Stimulated activated naive CD8-positive, alpha-beta T cell treated with anti-CD3 and anti-CD28 coated beads, Interleukin-15, Interleukin-2, amounts not matched to agents 100 ng/mL and 50 ng/mL, for 24 hours (primary cell): ENCODE measurements at regions not wholly inside any gene's neighbourhood (a gene's known extent, or its start where the extent isn't known, plus 50 kb on each side); places are given as distances from the start of the nearest gene placed in this dataset.

Experiments used
- H3K27ac Mint-ChIP-seq: one replicate; pipeline ENCODE4 v1.8.0; 2021; ENCODE audit warnings: mild to moderate bottlenecking, mixed read lengths
- H3K27me3 Mint-ChIP-seq: one replicate; pipeline ENCODE4 v1.8.0; 2021; ENCODE audit warnings: mixed read lengths
- H3K36me3 Mint-ChIP-seq: one replicate; pipeline ENCODE4 v1.8.0; 2021; ENCODE audit warnings: low read depth, mixed read lengths
- H3K4me1 Mint-ChIP-seq: one replicate; pipeline ENCODE4 v1.8.0; 2021; ENCODE audit warnings: low read depth, mixed read lengths
- H3K4me3 Mint-ChIP-seq: one replicate; pipeline ENCODE4 v1.8.0; 2021; ENCODE audit warnings: mild to moderate bottlenecking, mixed read lengths
- H3K9me3 Mint-ChIP-seq: one replicate; pipeline ENCODE4 v1.8.0; 2021; ENCODE audit warnings: mixed read lengths

- no peak overlapping the region for H3K4me3 Mint-ChIP-seq
- no peaks in the 10 kb centered on the region for H3K4me1 Mint-ChIP-seq
- H3K27ac Mint-ChIP-seq, result no peak overlapping the region
- H3K36me3 Mint-ChIP-seq, result no peaks in the 10 kb centered on the region
- H3K27me3 Mint-ChIP-seq, result no peaks in the 10 kb centered on the region
- no peaks in the 10 kb centered on the region for H3K9me3 Mint-ChIP-seq
These were observed 265.4 kb upstream of the LMCD1 start for GRCh38 chr3:8236264-8236663.

GRCh38 chr3:8237893-8238292 is 263.7 kb upstream of the LMCD1 start:
- Mint-ChIP-seq H3K36me3 (no peaks in the 10 kb centered on the region), H3K4me1 (no peaks in the 10 kb centered on the region), H3K9me3 (peaks cover 6% of the 10 kb centered on the region), H3K4me3 (no peak overlapping the region), H3K27ac (no peak overlapping the region), H3K27me3 (no peaks in the 10 kb centered on the region)

- Mint-ChIP-seq H3K36me3 (no peaks in the 10 kb centered on the region), H3K27me3 (no peaks in the 10 kb centered on the region), H3K27ac (no peak overlapping the region), H3K9me3 (peaks cover 11% of the 10 kb centered on the region), H3K4me3 (no peak overlapping the region), H3K4me1 (no peaks in the 10 kb centered on the region)
These were observed 263.2 kb upstream of the LMCD1 start for GRCh38 chr3:8238432-8238831.

GRCh38 chr3:8239095-8239494 is 262.5 kb upstream of the LMCD1 start:
- Mint-ChIP-seq H3K4me1 (no peaks in the 10 kb centered on the region), H3K9me3 (peaks cover 15% of the 10 kb centered on the region), H3K27me3 (no peaks in the 10 kb centered on the region), H3K4me3 (no peak overlapping the region), H3K36me3 (no peaks in the 10 kb centered on the region), H3K27ac (no peak overlapping the region)

GRCh38 chr3:8239718-8240695 is 261.6 kb upstream of the LMCD1 start:
- no peak overlapping the region for H3K27ac Mint-ChIP-seq
- peaks cover 15% of the 10 kb centered on the region for H3K9me3 Mint-ChIP-seq
- H3K36me3 Mint-ChIP-seq, result no peaks in the 10 kb centered on the region
- H3K27me3 Mint-ChIP-seq, result no peaks in the 10 kb centered on the region
- H3K4me3 Mint-ChIP-seq, result no peak overlapping the region
- no peaks in the 10 kb centered on the region for H3K4me1 Mint-ChIP-seq

- no peaks in the 10 kb centered on the region for H3K36me3 Mint-ChIP-seq
- H3K4me3 Mint-ChIP-seq, result no peak overlapping the region
- peaks cover 15% of the 10 kb centered on the region for H3K9me3 Mint-ChIP-seq
- H3K27ac Mint-ChIP-seq, result no peak overlapping the region
- no peaks in the 10 kb centered on the region for H3K4me1 Mint-ChIP-seq
- H3K27me3 Mint-ChIP-seq, result peaks cover 10% of the 10 kb centered on the region
These were observed 255.6 kb upstream of the LMCD1 start for GRCh38 chr3:8246070-8246469.

- no peak overlapping the region for H3K4me3 Mint-ChIP-seq
- no peaks in the 10 kb centered on the region for H3K36me3 Mint-ChIP-seq
- H3K9me3 Mint-ChIP-seq, result peaks cover 3% of the 10 kb centered on the region
- H3K27ac Mint-ChIP-seq, result no peak overlapping the region
- peaks cover 13% of the 10 kb centered on the region for H3K27me3 Mint-ChIP-seq
- no peaks in the 10 kb centered on the region for H3K4me1 Mint-ChIP-seq
These were observed 248.4 kb upstream of the LMCD1 start for GRCh38 chr3:8253201-8253600.

GRCh38 chr3:8254489-8254888 is 247.1 kb upstream of the LMCD1 start:
- H3K27me3 Mint-ChIP-seq, result peaks cover 13% of the 10 kb centered on the region
- no peaks in the 10 kb centered on the region for H3K36me3 Mint-ChIP-seq
- no peak overlapping the region for H3K4me3 Mint-ChIP-seq
- H3K4me1 Mint-ChIP-seq, result no peaks in the 10 kb centered on the region
- H3K27ac Mint-ChIP-seq, result no peak overlapping the region
- peaks cover 3% of the 10 kb centered on the region for H3K9me3 Mint-ChIP-seq

- H3K4me3 Mint-ChIP-seq, result no peak overlapping the region
- H3K27me3 Mint-ChIP-seq, result peaks cover 8% of the 10 kb centered on the region
- H3K9me3 Mint-ChIP-seq, result peaks cover 3% of the 10 kb centered on the region
- H3K27ac Mint-ChIP-seq, result no peak overlapping the region
- H3K36me3 Mint-ChIP-seq, result no peaks in the 10 kb centered on the region
- H3K4me1 Mint-ChIP-seq, result no peaks in the 10 kb centered on the region
These were observed 245.9 kb upstream of the LMCD1 start for GRCh38 chr3:8255725-8256124.

- peaks cover 8% of the 10 kb centered on the region for H3K27me3 Mint-ChIP-seq
- H3K4me3 Mint-ChIP-seq, result no peak overlapping the region
- H3K27ac Mint-ChIP-seq, result no peak overlapping the region
- peaks cover 5% of the 10 kb centered on the region for H3K9me3 Mint-ChIP-seq
- no peaks in the 10 kb centered on the region for H3K36me3 Mint-ChIP-seq
- H3K4me1 Mint-ChIP-seq, result no peaks in the 10 kb centered on the region
These were observed 245.1 kb upstream of the LMCD1 start for GRCh38 chr3:8256441-8257071.

- Mint-ChIP-seq H3K36me3 (no peaks in the 10 kb centered on the region), H3K9me3 (peaks cover 5% of the 10 kb centered on the region), H3K27me3 (peaks cover 8% of the 10 kb centered on the region), H3K4me1 (no peaks in the 10 kb centered on the region), H3K4me3 (no peak overlapping the region), H3K27ac (no peak overlapping the region)
These were observed 240.6 kb upstream of the LMCD1 start for GRCh38 chr3:8261018-8261417.

- H3K27me3 Mint-ChIP-seq, result peaks cover 9% of the 10 kb centered on the region
- H3K9me3 Mint-ChIP-seq, result peaks cover under 1% of the 10 kb centered on the region
- H3K4me3 Mint-ChIP-seq, result no peak overlapping the region
- H3K4me1 Mint-ChIP-seq, result no peaks in the 10 kb centered on the region
- H3K36me3 Mint-ChIP-seq, result no peaks in the 10 kb centered on the region
- H3K27ac Mint-ChIP-seq, result no peak overlapping the region
These were observed 234.9 kb upstream of the LMCD1 start for GRCh38 chr3:8266730-8267131.

- Mint-ChIP-seq H3K9me3 (no peaks in the 10 kb centered on the region), H3K27me3 (no peaks in the 10 kb centered on the region), H3K36me3 (no peaks in the 10 kb centered on the region), H3K4me3 (no peak overlapping the region), H3K4me1 (no peaks in the 10 kb centered on the region), H3K27ac (no peak overlapping the region)
These were observed 228.1 kb upstream of the LMCD1 start for GRCh38 chr3:8273479-8273878.

- no peak overlapping the region for H3K4me3 Mint-ChIP-seq
- H3K4me1 Mint-ChIP-seq, result no peaks in the 10 kb centered on the region
- H3K9me3 Mint-ChIP-seq, result no peaks in the 10 kb centered on the region
- no peak overlapping the region for H3K27ac Mint-ChIP-seq
- no peaks in the 10 kb centered on the region for H3K36me3 Mint-ChIP-seq
- no peaks in the 10 kb centered on the region for H3K27me3 Mint-ChIP-seq
These were observed 225.6 kb upstream of the LMCD1 start for GRCh38 chr3:8276056-8276455.

- Mint-ChIP-seq H3K27ac (no peak overlapping the region), H3K4me1 (no peaks in the 10 kb centered on the region)
These were observed 225.1 kb upstream of the LMCD1 start for GRCh38 chr3:8276506-8276905.

More at GRCh38 chr3:8276506-8276905, 225.1 kb upstream of the LMCD1 start:
- Mint-ChIP-seq H3K36me3 (no peaks in the 10 kb centered on the region), H3K4me3 (no peak overlapping the region), H3K27me3 (no peaks in the 10 kb centered on the region), H3K9me3 (no peaks in the 10 kb centered on the region)
